ENCODE measurements at regions not wholly inside any gene's neighbourhood (a gene's known extent, or its start where the extent isn't known, plus 50 kb on each side); places are given as distances from the start of the nearest gene placed in this dataset.

- Histone ChIP-seq H3K4me1 (ENCODE audit: control insufficient read depth, insufficient read depth, low read length) (no peaks in the 10 kb centered on the region), H3K9me3 (replicated peaks; ENCODE audit: control insufficient read depth, insufficient read depth, low read length) (no peaks in the 10 kb centered on the region), H3K27me3 (replicated peaks in 1 of 2; ENCODE audit: control insufficient read depth in 2 of 2, insufficient read depth in 2 of 2, low read length in 1 of 2) (peaks cover 1 to 4% of the 10 kb centered on the region in 2 experiments; a peak in 2 of 4 replicates), H2AFZ (ENCODE audit: control insufficient read depth, low read depth, low read length) (no peak overlapping the region), H3K79me2 (ENCODE audit: control insufficient read depth, insufficient read depth, low read length) (no peaks in the 10 kb centered on the region), H3K9ac (ENCODE audit: control insufficient read depth, insufficient read depth, low read length) (no peak overlapping the region), H3K36me3 (ENCODE audit: control insufficient read depth in 2 of 2, insufficient read depth in 2 of 2, low read length in 1 of 2) (no peaks in the 10 kb centered on the region), H3K4me2 (ENCODE audit: control insufficient read depth, insufficient read depth) (no peak overlapping the region), H3K27ac (ENCODE audit: control insufficient read depth, insufficient read depth) (no peak overlapping the region), H3K4me3 (no peak overlapping the region), H4K20me1 (ENCODE audit: control insufficient read depth, insufficient read depth) (no peaks in the 10 kb centered on the region)
- ChIA-PET POLR2A (no interaction called here), SMC1A (ENCODE audit: uncharacterized antibody, unreplicated experiment) (no interaction called here), RAD21 (ENCODE audit: unreplicated experiment) (no interaction called here), CTCF (no interaction called here)
- DNase-seq (ENCODE audit: low read depth, low spot score) (no peak), FAIRE-seq (no peak), ATAC-seq (no peak)
- in situ Hi-C loops (cut with MboI) (no loop called here), intact Hi-C loops (cut with micrococcal nuclease; ENCODE audit: unreplicated experiment) (loop anchor here (5.0 kb wide), 1 partner anchor 1196 kb away; no protein-coding TSS in a partner anchor)
- no TSS peak for BruUV-seq (replicated peaks)
- TF ChIP-seq ZNF622 (IDR thresholded peaks at IDR 0.05) (no peak), RUNX3 (IDR thresholded peaks at IDR 0.05; ENCODE audit: low read length) (no peak), TBL1XR1 (IDR thresholded peaks at IDR 0.05; ENCODE audit: low read depth, low read length) (no peak), USF2 (IDR thresholded peaks at IDR 0.05; ENCODE audit: borderline replicate concordance, low read depth, low read length) (no peak), NR2C1 (IDR thresholded peaks at IDR 0.05) (no peak), PKNOX1 (IDR thresholded peaks at IDR 0.05) (no peak), RFX5 (IDR thresholded peaks at IDR 0.05; ENCODE audit: low read depth, low read length) (no peak), NRF1 (conservative IDR thresholded peaks at IDR 0.05; ENCODE audit: low read depth, low read length) (no peak), FOXM1 (IDR thresholded peaks at IDR 0.05; ENCODE audit: low read depth, low read length) (no peak), ZZZ3 (IDR thresholded peaks at IDR 0.05; ENCODE audit: control insufficient read depth, insufficient read length, low read depth) (no peak), ETV6 (conservative IDR thresholded peaks at IDR 0.05 in 1 of 2, IDR thresholded peaks at IDR 0.05 in 1 of 2; ENCODE audit: borderline replicate concordance in 1 of 2, low read depth in 1 of 2) (no peak), PBX3 (IDR thresholded peaks at IDR 0.05; ENCODE audit: insufficient replicate concordance, low read depth, low read length) (no peak)
- 3% methylated on average over 2 of the region's 2 CpGs for WGBS (ENCODE audit: insufficient coverage, insufficient replicate concordance, low lambda C conversion rate, missing lambda C conversion rate)
Measured at GRCh38 chr1:58033311-58033710, 513.2 kb downstream of the OMA1 start.

Data from GM12878 (cell line).